H9 (cell line): ENCODE measurements at regions not wholly inside any gene's neighbourhood (a gene's known extent, or its start where the extent isn't known, plus 50 kb on each side); places are given as distances from the start of the nearest gene placed in this dataset.

ENCODE experiments used
- DNase-seq: peaks from one replicate; pipeline ENCODE4 v3.0.0-alpha.2; 2017
- H2AFZ ChIP-seq: one replicate; pipeline ENCODE4 v1.6.1; 2013; ENCODE audit warnings: mild to moderate bottlenecking, low read length, control low read depth, moderate library complexity
- H2AK5ac ChIP-seq: 2 replicates; pipeline ENCODE4 v1.6.1; 2013; ENCODE audit warnings: low read length, control low read depth, mixed read lengths; ENCODE audit not compliant: insufficient read length
- H2BK120ac ChIP-seq: one replicate; pipeline ENCODE4 v1.6.1; 2013; ENCODE audit warnings: low read depth, mild to moderate bottlenecking, low read length, control low read depth, inconsistent platforms; ENCODE audit not compliant: poor library complexity, severe bottlenecking
- H2BK12ac ChIP-seq: 2 replicates; pipeline ENCODE4 v1.6.1; 2013; ENCODE audit warnings: low read length, control low read depth, mixed read lengths, low read depth; ENCODE audit not compliant: insufficient read length
- H2BK15ac ChIP-seq: 2 replicates; pipeline ENCODE4 v1.6.1; 2013; ENCODE audit warnings: low read depth, low read length, control low read depth
- H2BK20ac ChIP-seq: one replicate; pipeline ENCODE4 v1.6.1; 2013; ENCODE audit warnings: low read depth, mild to moderate bottlenecking, low read length, control low read depth, inconsistent platforms; ENCODE audit not compliant: poor library complexity, severe bottlenecking
- H2BK5ac ChIP-seq: 2 replicates; pipeline ENCODE4 v1.6.1; 2013; ENCODE audit warnings: low read length, control low read depth, mixed read lengths; ENCODE audit not compliant: insufficient read length
- H3K14ac ChIP-seq: 2 replicates; pipeline ENCODE4 v1.6.1; 2013; ENCODE audit warnings: low read length, control low read depth; ENCODE audit not compliant: insufficient read depth
- H3K18ac ChIP-seq: 2 replicates; pipeline ENCODE4 v1.6.1; 2013; ENCODE audit warnings: low read depth, mild to moderate bottlenecking, mixed read lengths, low read length, control low read depth; ENCODE audit not compliant: insufficient read length
- H3K23ac ChIP-seq: 2 replicates; pipeline ENCODE4 v1.6.1; 2013; ENCODE audit warnings: low read length, control low read depth, mixed read lengths, low read depth; ENCODE audit not compliant: insufficient read length
- H3K23me2 ChIP-seq: 2 replicates; pipeline ENCODE4 v1.6.1; 2013; ENCODE audit warnings: low read depth, mild to moderate bottlenecking, mixed read lengths, low read length, control low read depth; ENCODE audit not compliant: insufficient read length, poor library complexity, severe bottlenecking
- H3K27ac ChIP-seq: 2 replicates; pipeline ENCODE4 v1.5.1; 2013; ENCODE audit warnings: low read length, control low read depth, mixed read lengths, low read depth; ENCODE audit not compliant: insufficient read length
- H3K27me3 ChIP-seq: 2 replicates; pipeline ENCODE4 v1.6.1; 2013; ENCODE audit warnings: low read length, control low read depth, inconsistent platforms; ENCODE audit not compliant: insufficient read depth
- H3K4ac ChIP-seq: 2 replicates; pipeline ENCODE4 v1.6.1; 2013; ENCODE audit warnings: low read depth, mild to moderate bottlenecking, control low read depth, inconsistent platforms, low read length, moderate library complexity
- H3K4me1 ChIP-seq: 2 replicates; pipeline ENCODE4 v1.6.1; 2013; ENCODE audit warnings: low read length, control low read depth, inconsistent platforms; ENCODE audit not compliant: insufficient read depth
- H3K4me2 ChIP-seq: 2 replicates; pipeline ENCODE4 v1.6.1; 2013; ENCODE audit warnings: low read length, control low read depth, mixed read lengths; ENCODE audit not compliant: insufficient read length, insufficient read depth
- H3K56ac ChIP-seq: 2 replicates; pipeline ENCODE4 v1.6.1; 2013; ENCODE audit warnings: low read depth, mild to moderate bottlenecking, mixed read lengths, low read length, control low read depth; ENCODE audit not compliant: insufficient read length
- H3K79me1 ChIP-seq: 2 replicates; pipeline ENCODE4 v1.6.1; 2013; ENCODE audit warnings: low read depth, mild to moderate bottlenecking, moderate library complexity, low read length, control low read depth, inconsistent platforms; ENCODE audit not compliant: insufficient read depth, poor library complexity, severe bottlenecking
- H3K79me2 ChIP-seq: 2 replicates; pipeline ENCODE4 v1.6.1; 2013; ENCODE audit warnings: low read length, control low read depth, inconsistent platforms; ENCODE audit not compliant: insufficient read depth
- H3K9ac ChIP-seq: 2 replicates; pipeline ENCODE4 v1.6.1; 2013; ENCODE audit warnings: low read length, control low read depth, mixed read lengths; ENCODE audit not compliant: insufficient read length; ENCODE audit errors: extremely low read depth
- H3K9me3 ChIP-seq: one replicate; pipeline ENCODE4 v1.6.1; 2013; ENCODE audit warnings: low read depth, low read length, inconsistent platforms; ENCODE audit not compliant: control insufficient read depth
- H3T11ph ChIP-seq: one replicate; pipeline ENCODE4 v1.6.1; 2013; ENCODE audit warnings: mild to moderate bottlenecking, low read length, control low read depth, inconsistent platforms
- H4K20me1 ChIP-seq: one replicate; pipeline ENCODE4 v1.6.1; 2013; ENCODE audit not compliant: control insufficient read depth, insufficient read length, insufficient read depth
- H4K5ac ChIP-seq: 2 replicates; pipeline ENCODE4 v1.6.1; 2013; ENCODE audit warnings: low read depth, mild to moderate bottlenecking, mixed read lengths, low read length, control low read depth; ENCODE audit not compliant: insufficient read length
- H4K8ac ChIP-seq: replicated peaks from 2 replicates; pipeline ENCODE4 v1.6.1; 2013; ENCODE audit warnings: low read length, control low read depth, mixed read lengths, low read depth; ENCODE audit not compliant: insufficient read length
- H4K91ac ChIP-seq: 2 replicates; pipeline ENCODE4 v1.6.1; 2013; ENCODE audit warnings: low read depth, mild to moderate bottlenecking, moderate library complexity, mixed read lengths, low read length, control low read depth; ENCODE audit not compliant: insufficient read length
- H3K27ac Mint-ChIP-seq, 3 experiments: 2 replicates in 2 of 3; 3 replicates in 1 of 3; pipeline ENCODE4 v1.8.0; 2020 to 2021; ENCODE audit warnings: mixed read lengths in 3 of 3, mild to moderate bottlenecking in 1 of 3, moderate library complexity in 1 of 3
- H3K27me3 Mint-ChIP-seq: 2 replicates; pipeline ENCODE4 v1.8.0; 2021; ENCODE audit warnings: low read depth, mild to moderate bottlenecking, moderate library complexity, mixed read lengths
- H3K36me3 Mint-ChIP-seq, 3 experiments: 2 replicates in 2 of 3; 3 replicates in 1 of 3; pipeline ENCODE4 v1.8.0; 2020 to 2021; ENCODE audit warnings: low read depth in 3 of 3, mixed read lengths in 3 of 3; ENCODE audit not compliant: insufficient read depth in 1 of 3
- H3K4me1 Mint-ChIP-seq, 2 experiments: 2 replicates each; pipeline ENCODE4 v1.8.0; 2020; ENCODE audit warnings: mixed read lengths in 2 of 2
- H3K4me3 Mint-ChIP-seq, 2 experiments: 2 replicates in 1 of 2; 3 replicates in 1 of 2; pipeline ENCODE4 v1.8.0; 2020 to 2021; ENCODE audit warnings: mild to moderate bottlenecking in 2 of 2, mixed read lengths in 2 of 2, moderate library complexity in 1 of 2
- H3K9me3 Mint-ChIP-seq, 2 experiments: 2 replicates in 1 of 2; 3 replicates in 1 of 2; pipeline ENCODE4 v1.8.0; 2020; ENCODE audit warnings: mild to moderate bottlenecking in 2 of 2, mixed read lengths in 2 of 2, moderate library complexity in 1 of 2
- CTCF ChIP-seq: fragments of 200-600 bp; sonication (generic); conservative IDR thresholded peaks from 3 replicates; pipeline ENCODE4 v1.8.0; 2021; ENCODE audit warnings: antibody characterized with exemption, mild to moderate bottlenecking
- WGBS: extraction: QIAGEN DNeasy Blood & Tissue Kit; methylation state at CpG from one replicate; pipeline ENCODE4 v1.1.7; 2013; ENCODE audit warnings: missing lambda C conversion rate, low lambda C conversion rate, mixed read lengths; ENCODE audit not compliant: insufficient read length; ENCODE audit errors: extremely low coverage; 5-methylcytosine and 5-hydroxymethylcytosine counted together

- Histone ChIP-seq H4K8ac (no peak overlapping the region), H2BK120ac (no peak overlapping the region), H3K79me2 (no peaks in the 10 kb centered on the region), H3K56ac (no peak overlapping the region), H3K23me2 (no peaks in the 10 kb centered on the region), H3K14ac (no peak overlapping the region), H3T11ph (no peak overlapping the region), H4K91ac (no peak overlapping the region), H4K20me1 (no peaks in the 10 kb centered on the region), H2BK20ac (no peak overlapping the region), H3K23ac (no peak overlapping the region), H3K4me1 (no peaks in the 10 kb centered on the region), H2AK5ac (no peak overlapping the region), H3K27ac (no peak overlapping the region), H3K4me2 (no peak overlapping the region), H3K18ac (no peak overlapping the region), H3K9me3 (no peaks in the 10 kb centered on the region), H2AFZ (no peak overlapping the region), H2BK5ac (no peak overlapping the region), H3K9ac (no peak overlapping the region), H3K4ac (no peak overlapping the region), H4K5ac (no peak overlapping the region), H2BK15ac (no peak overlapping the region), H3K79me1 (no peaks in the 10 kb centered on the region), H2BK12ac (no peak overlapping the region), H3K27me3 (no peaks in the 10 kb centered on the region)
- H3K4me1 Mint-ChIP-seq, result no peaks in the 10 kb centered on the region; a peak in 1 of 4 replicates
- peaks cover 3 to 4% of the 10 kb centered on the region in 2 experiments; a peak in 2 of 5 replicates for H3K9me3 Mint-ChIP-seq
- DNase-seq, result no peak
- H3K4me3 Mint-ChIP-seq, result no peak overlapping the region
- no peaks in the 10 kb centered on the region for H3K27me3 Mint-ChIP-seq
- WGBS, result no CpG with 5 or more reads among the region's 3 CpGs
- no peak for TF ChIP-seq CTCF
- no peaks in the 10 kb centered on the region for H3K36me3 Mint-ChIP-seq
- no peak overlapping the region for H3K27ac Mint-ChIP-seq
These were observed 606.4 kb upstream of the NR3C2 start for GRCh38 chr4:149048451-149049143.
